WTC11 (cell line): ENCODE measurements at regions not wholly inside any gene's neighbourhood (a gene's known extent, or its start where the extent isn't known, plus 50 kb on each side); places are given as distances from the start of the nearest gene placed in this dataset.

Experiments
- CBFB ChIP-seq: sonication (generic); formaldehyde crosslinking; IDR thresholded peaks from 2 replicates; pipeline ENCODE4 v1.8.1; 2022; ENCODE audit warnings: mild to moderate bottlenecking, low read depth, missing genetic modification reagents
- CTCF ChIP-seq: fragments of 200-600 bp; IDR thresholded peaks from 2 replicates; pipeline ENCODE4 v1.8.0; 2022; ENCODE audit warnings: antibody characterized with exemption
- E2F1 ChIP-seq: sonication (generic); formaldehyde crosslinking; IDR thresholded peaks from 2 replicates; pipeline ENCODE4 v1.8.0; 2022; ENCODE audit warnings: mild to moderate bottlenecking, missing genetic modification reagents
- JUN ChIP-seq: sonication (generic); formaldehyde crosslinking; IDR thresholded peaks from 2 replicates; pipeline ENCODE4 v1.8.0; 2023; ENCODE audit warnings: mild to moderate bottlenecking, missing genetic modification reagents
- SMAD3 ChIP-seq: sonication (generic); formaldehyde crosslinking; IDR thresholded peaks from 2 replicates; pipeline ENCODE4 v1.8.0; 2022; ENCODE audit warnings: missing genetic modification reagents, mild to moderate bottlenecking, borderline replicate concordance
- ZNF121 ChIP-seq: sonication (generic); formaldehyde crosslinking; IDR thresholded peaks from 2 replicates; pipeline ENCODE4 v1.8.0; 2023; ENCODE audit warnings: missing genetic modification reagents
- ZNF423 ChIP-seq: fragments of 250-450 bp; sonication (Bioruptor Pico); IDR thresholded peaks from 2 replicates; pipeline ENCODE4 v2.1.2; 2022; ENCODE audit warnings: mild to moderate bottlenecking, moderate library complexity

- TF ChIP-seq JUN (CRISPR knock-in tag) (no peak), ZNF423 (no peak), CTCF (no peak), CBFB (CRISPR knock-in tag) (no peak), SMAD3 (CRISPR knock-in tag) (no peak), E2F1 (CRISPR knock-in tag) (no peak), ZNF121 (CRISPR knock-in tag) (no peak)
Measured at GRCh38 chr22:48427731-48428211, 1399.9 kb downstream of the BRD1 start.
